ENCODE measurements at regions not wholly inside any gene's neighbourhood (a gene's known extent, or its start where the extent isn't known, plus 50 kb on each side); places are given as distances from the start of the nearest gene placed in this dataset.

- TF ChIP-seq EP300 (IDR thresholded peaks at IDR 0.05) (no peak), POLR2AphosphoS5 (IDR thresholded peaks at IDR 0.05) (no peak)
- TF ChIP-seq, protein P1, sequence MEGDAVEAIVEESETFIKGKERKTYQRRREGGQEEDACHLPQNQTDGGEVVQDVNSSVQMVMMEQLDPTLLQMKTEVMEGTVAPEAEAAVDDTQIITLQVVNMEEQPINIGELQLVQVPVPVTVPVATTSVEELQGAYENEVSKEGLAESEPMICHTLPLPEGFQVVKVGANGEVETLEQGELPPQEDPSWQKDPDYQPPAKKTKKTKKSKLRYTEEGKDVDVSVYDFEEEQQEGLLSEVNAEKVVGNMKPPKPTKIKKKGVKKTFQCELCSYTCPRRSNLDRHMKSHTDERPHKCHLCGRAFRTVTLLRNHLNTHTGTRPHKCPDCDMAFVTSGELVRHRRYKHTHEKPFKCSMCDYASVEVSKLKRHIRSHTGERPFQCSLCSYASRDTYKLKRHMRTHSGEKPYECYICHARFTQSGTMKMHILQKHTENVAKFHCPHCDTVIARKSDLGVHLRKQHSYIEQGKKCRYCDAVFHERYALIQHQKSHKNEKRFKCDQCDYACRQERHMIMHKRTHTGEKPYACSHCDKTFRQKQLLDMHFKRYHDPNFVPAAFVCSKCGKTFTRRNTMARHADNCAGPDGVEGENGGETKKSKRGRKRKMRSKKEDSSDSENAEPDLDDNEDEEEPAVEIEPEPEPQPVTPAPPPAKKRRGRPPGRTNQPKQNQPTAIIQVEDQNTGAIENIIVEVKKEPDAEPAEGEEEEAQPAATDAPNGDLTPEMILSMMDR (IDR thresholded peaks at IDR 0.05): no peak
Measured at GRCh38 chr16:60648290-60648689, 1387.9 kb downstream of the CDH8 start.

Measured in stomach (tissue), 4 donors.